Stomach (tissue), 4 donors: ENCODE measurements at regions not wholly inside any gene's neighbourhood (a gene's known extent, or its start where the extent isn't known, plus 50 kb on each side); places are given as distances from the start of the nearest gene placed in this dataset.

Source experiments
- POLR2AphosphoS5 ChIP-seq, 3 donors: sonication (generic); formaldehyde crosslinking; IDR thresholded peaks; one replicate each; pipeline ENCODE4 v1.6.1; 2016; ENCODE audit warnings: antibody characterized with exemption in 3 of 3
- TF ChIP-seq, protein P1 (sequence below), 7 experiments: fragments of 450-650 bp in 4 of 7; fragments of 200-600 bp in 3 of 7; sonication (generic) in 3 of 7; IDR thresholded peaks; one replicate each; pipeline ENCODE4 v1.5.1; 2016 to 2019; ENCODE audit warnings: antibody characterized with exemption in 7 of 7, control low read depth in 2 of 7, mild to moderate bottlenecking in 1 of 7

DNA sequence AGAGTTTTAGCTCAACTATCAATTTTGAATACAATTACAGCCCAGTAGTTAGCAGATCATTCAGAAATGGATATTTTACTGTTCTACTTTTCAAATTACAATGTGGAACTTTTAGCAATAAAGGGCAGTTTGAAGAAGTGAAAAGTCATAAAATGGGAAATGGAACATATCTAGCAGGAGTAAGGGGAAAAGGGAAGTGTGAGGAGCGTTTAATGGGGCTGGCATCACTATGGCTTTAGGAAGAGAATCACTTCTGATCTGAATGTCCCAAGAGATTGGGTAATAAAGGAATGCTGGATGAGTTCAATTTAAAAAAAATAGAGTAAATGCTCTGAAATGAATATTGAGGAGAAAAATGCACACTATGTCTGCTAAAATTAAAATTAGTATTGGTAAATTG, 77.4 kb downstream of the ATPSCKMT start:
- TF ChIP-seq, protein P1, sequence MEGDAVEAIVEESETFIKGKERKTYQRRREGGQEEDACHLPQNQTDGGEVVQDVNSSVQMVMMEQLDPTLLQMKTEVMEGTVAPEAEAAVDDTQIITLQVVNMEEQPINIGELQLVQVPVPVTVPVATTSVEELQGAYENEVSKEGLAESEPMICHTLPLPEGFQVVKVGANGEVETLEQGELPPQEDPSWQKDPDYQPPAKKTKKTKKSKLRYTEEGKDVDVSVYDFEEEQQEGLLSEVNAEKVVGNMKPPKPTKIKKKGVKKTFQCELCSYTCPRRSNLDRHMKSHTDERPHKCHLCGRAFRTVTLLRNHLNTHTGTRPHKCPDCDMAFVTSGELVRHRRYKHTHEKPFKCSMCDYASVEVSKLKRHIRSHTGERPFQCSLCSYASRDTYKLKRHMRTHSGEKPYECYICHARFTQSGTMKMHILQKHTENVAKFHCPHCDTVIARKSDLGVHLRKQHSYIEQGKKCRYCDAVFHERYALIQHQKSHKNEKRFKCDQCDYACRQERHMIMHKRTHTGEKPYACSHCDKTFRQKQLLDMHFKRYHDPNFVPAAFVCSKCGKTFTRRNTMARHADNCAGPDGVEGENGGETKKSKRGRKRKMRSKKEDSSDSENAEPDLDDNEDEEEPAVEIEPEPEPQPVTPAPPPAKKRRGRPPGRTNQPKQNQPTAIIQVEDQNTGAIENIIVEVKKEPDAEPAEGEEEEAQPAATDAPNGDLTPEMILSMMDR (IDR thresholded peaks at IDR 0.05), result no peak
- no peak for TF ChIP-seq POLR2AphosphoS5 (IDR thresholded peaks at IDR 0.05)
